ENCODE measurements at regions not wholly inside any gene's neighbourhood (a gene's known extent, or its start where the extent isn't known, plus 50 kb on each side); places are given as distances from the start of the nearest gene placed in this dataset.

GRCh38 chr9:7388755-7389154 lies 410.8 kb downstream of the DMAC1 start:
- no peak for DNase-seq

- no peak for DNase-seq
These were observed 411.7 kb downstream of the DMAC1 start for GRCh38 chr9:7387840-7388239.

- DNase-seq, result no peak
These were observed 417.3 kb downstream of the DMAC1 start for GRCh38 chr9:7382304-7382703.

GRCh38 chr9:7377489-7377888 lies 422.1 kb downstream of the DMAC1 start:
- DNase-seq, result no peak

GRCh38 chr9:7376833-7377232 lies 422.7 kb downstream of the DMAC1 start:
- DNase-seq, result no peak

GRCh38 chr9:7376213-7376612 lies 423.4 kb downstream of the DMAC1 start:
- DNase-seq, result no peak

- DNase-seq, result no peak
These were observed 424.5 kb downstream of the DMAC1 start for GRCh38 chr9:7375013-7375511.

GRCh38 chr9:7370988-7371387 lies 428.6 kb downstream of the DMAC1 start:
- no peak for DNase-seq

- DNase-seq, result no peak
These were observed 429.2 kb downstream of the DMAC1 start for GRCh38 chr9:7370381-7370780.

- DNase-seq, result no peak
These were observed 430.2 kb downstream of the DMAC1 start for GRCh38 chr9:7369384-7369821.

- no peak for DNase-seq
These were observed 430.9 kb downstream of the DMAC1 start for GRCh38 chr9:7368410-7369292.

- DNase-seq, result no peak
These were observed 431.9 kb downstream of the DMAC1 start for GRCh38 chr9:7367726-7368125.

- no peak for DNase-seq
These were observed 433.5 kb downstream of the DMAC1 start for GRCh38 chr9:7366121-7366520.

- DNase-seq, result no peak
These were observed 435.7 kb downstream of the DMAC1 start for GRCh38 chr9:7363777-7364477.

- no peak for DNase-seq
These were observed 439.1 kb downstream of the DMAC1 start for GRCh38 chr9:7360513-7360912.

GRCh38 chr9:7358876-7359275 lies 440.7 kb downstream of the DMAC1 start:
- DNase-seq, result no peak

- DNase-seq, result no peak
These were observed 444.9 kb downstream of the DMAC1 start for GRCh38 chr9:7354704-7355103.

- no peak for DNase-seq
These were observed 450.9 kb downstream of the DMAC1 start for GRCh38 chr9:7348692-7349091.

- DNase-seq, result no peak
These were observed 452.0 kb downstream of the DMAC1 start for GRCh38 chr9:7347556-7347955.

- no peak for DNase-seq
These were observed 453.4 kb downstream of the DMAC1 start for GRCh38 chr9:7346144-7346543.

- no peak for DNase-seq
These were observed 456.8 kb downstream of the DMAC1 start for GRCh38 chr9:7342736-7343135.

GRCh38 chr9:7342229-7342628 lies 457.3 kb downstream of the DMAC1 start:
- no peak for DNase-seq

GRCh38 chr9:7341571-7341970 lies 458.0 kb downstream of the DMAC1 start:
- no peak for DNase-seq

GRCh38 chr9:7340451-7340850 lies 459.1 kb downstream of the DMAC1 start:
- no peak for DNase-seq
